Naive thymus-derived CD8-positive, alpha-beta T cell (primary cell): ENCODE measurements at regions not wholly inside any gene's neighbourhood (a gene's known extent, or its start where the extent isn't known, plus 50 kb on each side); places are given as distances from the start of the nearest gene placed in this dataset.
"Not testable (repeated sequence)": the region's sequence is repeated elsewhere in the genome, so short reads cannot be mapped to it uniquely, and the experiment has no call there.

Experiments
- ATAC-seq, 2 donors: fragments of 150-1000 bp; cut with Tn5 transposase in 1 of 2; sonication (Bioruptor Pico), chemical (Tn5 transposase) in 1 of 2; 1 replicate in 1 of 2; 2 replicates in 1 of 2; pipeline ENCODE4 v1.10.0; 2021; ENCODE audit warnings: mild to moderate bottlenecking in 2 of 2, moderate library complexity in 2 of 2
- POLR2A ChIA-PET: fragments of 350-600 bp; sonication (Branson Sonifier 250); formaldehyde crosslinking; loops from one replicate; lab custom pipeline; 2021; ENCODE audit warnings: antibody characterized with exemption; lab: Charles Lee
- DNase-seq, 10 donors: peaks; one replicate each; pipeline versions ENCODE4 v3.0.0 to v3.0.0-alpha.2; 2020 to 2022
- H3K27ac Mint-ChIP-seq, 10 donors: one replicate each; pipeline ENCODE4 v1.8.0; 2020 to 2022; ENCODE audit warnings: mild to moderate bottlenecking in 10 of 10, mixed read lengths in 10 of 10, moderate library complexity in 4 of 10, inconsistent platforms in 1 of 10
- H3K27me3 Mint-ChIP-seq, 5 donors: one replicate each; pipeline ENCODE4 v1.8.0; 2021 to 2022; ENCODE audit warnings: mixed read lengths in 5 of 5
- H3K36me3 Mint-ChIP-seq, 3 donors: one replicate each; pipeline ENCODE4 v1.8.0; 2020 to 2022; ENCODE audit warnings: mixed read lengths in 3 of 3, mild to moderate bottlenecking in 2 of 3, inconsistent platforms in 1 of 3
- H3K4me1 Mint-ChIP-seq, 4 donors: one replicate each; pipeline ENCODE4 v1.8.0; 2021 to 2022; ENCODE audit warnings: mixed read lengths in 4 of 4
- H3K4me3 Mint-ChIP-seq, 10 donors: one replicate each; pipeline ENCODE4 v1.8.0; 2020 to 2022; ENCODE audit warnings: mild to moderate bottlenecking in 10 of 10, mixed read lengths in 10 of 10, moderate library complexity in 6 of 10, inconsistent platforms in 1 of 10
- H3K9me3 Mint-ChIP-seq, 9 donors: one replicate each; pipeline ENCODE4 v1.8.0; 2020 to 2022; ENCODE audit warnings: mixed read lengths in 9 of 9, mild to moderate bottlenecking in 3 of 9, inconsistent platforms in 1 of 9, moderate library complexity in 1 of 9

DNA sequence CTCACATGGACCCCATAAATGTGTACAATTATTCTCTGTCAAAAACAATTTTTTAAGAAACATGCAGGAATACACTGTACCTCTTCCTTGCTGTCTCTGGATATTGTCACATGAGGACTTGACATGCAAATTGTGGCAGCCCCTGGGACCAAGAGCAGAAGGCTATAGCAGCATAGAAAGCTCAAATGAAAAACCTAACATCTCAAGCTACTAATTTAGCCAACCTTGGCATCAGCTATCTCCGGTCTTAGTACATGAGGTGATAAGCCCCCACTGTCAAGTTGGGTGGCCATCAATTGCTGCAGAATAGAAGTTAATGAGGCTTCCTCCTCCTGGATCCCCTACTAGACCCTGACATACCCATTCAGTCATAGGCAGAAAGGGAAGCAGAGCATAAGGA, 101.0 kb upstream of the CLEC6A start:
- H3K9me3 Mint-ChIP-seq = peaks cover 0 to 21% (median 3%) of the 10 kb centered on the region in 9 donors
- H3K36me3 Mint-ChIP-seq, H3K4me3 Mint-ChIP-seq, ATAC-seq, H3K4me1 Mint-ChIP-seq, H3K27ac Mint-ChIP-seq, POLR2A ChIA-PET, DNase-seq: not testable (repeated sequence)
- H3K27me3 Mint-ChIP-seq = peaks cover 10 to 21% (median 19%) of the 10 kb centered on the region in 5 donors

DNA sequence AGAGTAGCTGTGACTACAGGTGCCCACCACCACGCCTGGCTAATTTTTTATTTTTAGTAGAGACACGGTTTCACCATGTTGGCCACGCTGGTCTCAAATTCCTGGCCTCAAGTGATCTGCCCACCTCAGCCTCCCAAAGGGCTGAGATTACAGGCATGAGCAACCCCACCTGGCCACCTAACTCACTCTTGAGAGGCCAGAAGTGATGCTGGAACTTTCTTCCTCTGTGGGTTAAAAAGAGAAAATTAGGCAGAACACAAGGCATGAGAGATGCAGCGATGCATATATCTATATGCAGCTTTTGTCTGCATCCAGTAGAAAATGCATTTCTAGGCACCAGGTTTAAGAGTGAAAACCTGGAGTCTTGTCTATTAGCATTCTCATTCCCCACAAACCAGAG, 100.2 kb upstream of the CLEC6A start:
- H3K4me1 Mint-ChIP-seq, H3K36me3 Mint-ChIP-seq, DNase-seq, POLR2A ChIA-PET, H3K27ac Mint-ChIP-seq, ATAC-seq, H3K4me3 Mint-ChIP-seq: not testable (repeated sequence)
- Mint-ChIP-seq H3K27me3 (peaks cover 10 to 24% (median 19%) of the 10 kb centered on the region in 5 donors), H3K9me3 (peaks cover 0 to 20% (median 3%) of the 10 kb centered on the region in 9 donors)

DNA sequence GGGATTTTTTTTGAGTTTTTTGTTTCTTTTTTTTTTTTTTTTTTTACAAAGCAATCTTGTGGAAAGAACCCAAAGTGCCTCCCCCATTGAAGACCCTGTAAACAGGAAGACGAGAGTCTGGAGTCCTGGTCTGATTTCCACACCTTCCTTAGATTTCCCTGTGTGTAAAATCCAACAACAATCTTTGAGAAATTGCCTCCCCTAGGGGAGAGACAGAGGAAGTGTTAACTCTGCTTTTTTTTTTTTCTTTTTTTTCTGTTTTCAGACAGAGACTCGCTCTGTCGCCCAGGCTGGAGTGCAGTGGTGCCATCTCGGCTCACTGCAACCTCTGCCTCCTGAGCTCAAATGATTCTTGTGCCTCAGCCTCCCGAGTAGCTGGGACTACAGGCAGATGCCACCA, 82.0 kb upstream of the CLEC6A start:
- H3K27me3 Mint-ChIP-seq, H3K9me3 Mint-ChIP-seq, H3K27ac Mint-ChIP-seq, DNase-seq, H3K36me3 Mint-ChIP-seq, H3K4me3 Mint-ChIP-seq, ATAC-seq, POLR2A ChIA-PET, H3K4me1 Mint-ChIP-seq: not testable (repeated sequence)

DNA sequence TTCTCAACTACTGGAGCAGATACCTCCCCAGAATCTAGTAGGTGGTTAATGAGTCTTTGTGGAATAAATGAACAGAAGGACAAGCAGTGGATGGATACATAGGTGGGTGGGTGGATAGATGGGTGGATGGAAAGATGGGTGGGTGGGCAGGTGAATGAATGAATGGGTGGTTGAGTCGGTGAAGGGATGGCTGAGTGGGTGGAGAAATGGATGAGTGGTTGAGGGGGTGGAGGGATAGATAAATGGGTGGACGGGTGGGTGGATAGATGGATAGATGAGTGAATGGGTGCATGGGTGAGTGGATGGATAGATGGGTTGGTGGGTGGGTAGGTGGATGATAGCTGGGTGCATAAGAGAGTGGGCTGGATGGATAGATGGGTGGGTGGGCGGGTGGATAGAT, 80.6 kb upstream of the CLEC6A start:
- H3K4me3 Mint-ChIP-seq, H3K36me3 Mint-ChIP-seq, H3K27me3 Mint-ChIP-seq, H3K27ac Mint-ChIP-seq, H3K4me1 Mint-ChIP-seq, ATAC-seq, POLR2A ChIA-PET, DNase-seq, H3K9me3 Mint-ChIP-seq: not testable (repeated sequence)

DNA sequence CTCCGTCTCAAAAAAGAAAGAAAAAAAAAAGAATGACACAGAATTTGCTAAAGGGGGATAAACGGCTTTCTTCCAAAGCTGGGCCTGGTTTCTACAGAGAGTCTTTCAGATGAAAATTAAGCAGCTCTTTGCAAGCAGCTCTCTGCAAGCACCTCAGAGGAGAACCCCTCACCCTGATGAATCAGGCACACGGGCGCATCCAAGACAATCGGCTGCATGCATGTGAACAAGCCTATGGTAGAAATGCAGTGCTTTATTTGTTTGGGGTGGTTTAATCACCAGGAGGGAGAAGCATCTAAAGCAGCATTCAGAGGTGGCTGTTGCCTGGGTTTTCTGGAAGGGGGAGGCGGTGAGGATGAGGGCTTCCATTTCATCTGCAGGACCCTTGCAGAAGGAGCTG, 78.0 kb upstream of the CLEC6A start:
- H3K36me3 Mint-ChIP-seq, H3K9me3 Mint-ChIP-seq, DNase-seq: not testable (repeated sequence)

DNA sequence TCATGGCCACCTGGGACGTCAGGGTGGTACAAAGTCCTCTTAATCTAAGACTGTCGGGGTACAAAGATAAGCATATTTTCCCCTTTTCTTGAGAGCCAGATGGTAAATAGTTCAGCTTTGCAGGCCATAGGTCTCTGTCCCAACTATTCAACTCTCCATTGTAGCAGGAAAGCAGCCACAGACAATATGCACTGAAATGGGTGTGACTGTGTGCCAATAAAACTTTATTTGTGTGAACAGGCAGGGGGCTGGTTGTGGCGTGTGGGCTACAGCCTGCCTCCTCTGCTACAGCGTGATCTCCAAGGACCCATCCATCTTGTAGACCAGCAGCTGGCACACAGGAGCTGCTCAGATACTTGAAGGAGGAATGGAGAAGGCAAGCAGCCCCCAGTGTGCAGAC, 73.2 kb upstream of the CLEC6A start:
- ATAC-seq, H3K4me3 Mint-ChIP-seq, H3K36me3 Mint-ChIP-seq, H3K27ac Mint-ChIP-seq, DNase-seq, H3K9me3 Mint-ChIP-seq, H3K4me1 Mint-ChIP-seq, POLR2A ChIA-PET: not testable (repeated sequence)
- peaks cover 0 to 17% (median 12%) of the 10 kb centered on the region in 5 donors for H3K27me3 Mint-ChIP-seq

More for the DNA sequence above, 78.0 kb upstream of the CLEC6A start:
- ATAC-seq, H3K4me1 Mint-ChIP-seq, H3K4me3 Mint-ChIP-seq, POLR2A ChIA-PET, H3K27me3 Mint-ChIP-seq: not testable (repeated sequence)
- peak overlapping the region in 1 of 10 donors; percentile 58 for H3K27ac Mint-ChIP-seq

DNA sequence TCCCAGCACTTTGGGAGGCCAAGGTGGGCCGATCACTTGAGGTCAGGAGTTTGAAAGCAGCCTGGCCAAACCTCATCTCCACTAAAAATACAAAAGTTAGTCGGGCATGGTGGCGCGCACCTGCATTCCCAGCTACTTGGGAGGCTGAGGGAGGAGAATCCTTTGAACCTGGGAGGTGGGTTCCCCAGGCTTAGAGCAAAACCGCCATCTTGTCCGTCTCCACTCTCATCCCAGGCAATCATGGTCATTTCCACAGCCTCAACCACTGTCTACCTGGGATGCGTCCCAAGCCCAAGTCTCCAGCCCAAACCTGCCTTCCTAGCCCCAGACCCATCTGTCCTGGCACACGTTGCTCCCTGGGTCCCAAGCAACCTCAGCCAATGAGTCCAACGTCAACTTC, 71.1 kb upstream of the CLEC6A start:
- DNase-seq, H3K36me3 Mint-ChIP-seq, H3K4me1 Mint-ChIP-seq, H3K9me3 Mint-ChIP-seq, POLR2A ChIA-PET, ATAC-seq, H3K4me3 Mint-ChIP-seq: not testable (repeated sequence)
- H3K27me3 Mint-ChIP-seq = peaks cover 3 to 24% (median 15%) of the 10 kb centered on the region in 5 donors
- peak overlapping the region in 1 of 10 donors; percentile 36 for H3K27ac Mint-ChIP-seq

DNA sequence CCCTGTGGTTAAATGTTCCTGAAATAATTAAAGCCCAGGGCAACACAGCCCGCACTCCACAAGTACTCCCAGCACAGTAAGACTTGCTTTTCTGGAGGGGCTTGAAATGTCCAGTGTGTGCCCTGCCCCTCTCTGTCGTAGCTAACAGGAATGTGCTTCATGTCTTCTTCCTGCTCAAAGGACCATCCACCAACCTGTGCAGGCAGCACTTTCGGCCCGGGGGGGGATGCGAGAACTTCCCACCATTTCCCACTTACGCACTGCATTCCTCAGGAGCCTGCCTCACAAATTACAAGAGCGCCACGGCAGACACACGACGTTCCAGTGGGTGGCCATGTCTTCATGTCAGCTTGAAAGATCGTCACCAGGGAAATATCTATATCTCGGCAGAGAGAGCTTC, 70.3 kb upstream of the CLEC6A start:
- POLR2A ChIA-PET, DNase-seq, ATAC-seq, H3K36me3 Mint-ChIP-seq, H3K4me1 Mint-ChIP-seq, H3K9me3 Mint-ChIP-seq, H3K27ac Mint-ChIP-seq, H3K4me3 Mint-ChIP-seq: not testable (repeated sequence)
- peaks cover 3 to 25% (median 15%) of the 10 kb centered on the region in 5 donors for H3K27me3 Mint-ChIP-seq

DNA sequence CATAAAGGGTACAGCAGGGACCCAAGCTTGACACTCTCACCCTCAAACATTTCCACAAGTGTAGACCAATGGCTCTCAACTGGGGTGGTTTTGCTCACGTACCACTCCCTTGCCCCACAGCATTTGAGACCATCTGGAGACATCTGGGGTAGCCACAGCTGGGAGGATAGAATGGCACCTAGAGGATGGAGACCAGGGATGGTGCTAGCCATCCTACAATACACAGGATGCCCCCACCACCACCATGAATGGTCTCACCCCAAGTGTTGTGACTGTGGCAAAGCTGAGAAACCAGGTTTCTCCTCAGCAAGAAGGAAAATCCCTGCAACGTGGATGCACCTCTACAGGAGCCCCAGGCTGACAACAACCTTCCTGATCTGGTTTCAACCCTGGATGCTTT, 69.1 kb upstream of the CLEC6A start:
- H3K9me3 Mint-ChIP-seq, H3K4me3 Mint-ChIP-seq, DNase-seq, H3K36me3 Mint-ChIP-seq, H3K4me1 Mint-ChIP-seq, H3K27ac Mint-ChIP-seq, ATAC-seq, POLR2A ChIA-PET: not testable (repeated sequence)
- peaks cover 3 to 20% (median 10%) of the 10 kb centered on the region in 5 donors for H3K27me3 Mint-ChIP-seq

DNA sequence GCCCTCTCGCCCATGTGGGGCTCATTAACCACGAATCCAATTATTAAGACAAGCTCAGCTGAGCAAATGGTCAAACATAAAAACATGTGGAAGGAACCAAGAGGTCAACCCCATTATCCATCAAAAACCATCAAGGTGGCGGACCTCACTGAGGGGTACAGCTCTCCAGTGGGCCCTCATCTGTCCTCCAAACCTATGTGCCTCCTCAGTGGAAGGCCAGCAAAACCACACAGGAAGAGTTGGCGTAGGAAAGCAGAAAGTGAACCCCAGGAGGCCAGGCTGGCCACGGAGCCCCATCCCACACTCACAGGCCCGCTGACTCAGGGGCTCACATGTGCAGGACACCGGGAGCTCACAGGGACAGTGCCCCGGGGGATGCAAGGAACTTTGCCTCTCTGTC, 66.5 kb upstream of the CLEC6A start:
- ATAC-seq, H3K36me3 Mint-ChIP-seq, H3K4me1 Mint-ChIP-seq, DNase-seq, POLR2A ChIA-PET, H3K9me3 Mint-ChIP-seq: not testable (repeated sequence)
- Mint-ChIP-seq H3K4me3 (peak overlapping the region; percentile 50 to 75 (median 62)), H3K27ac (peak overlapping the region in 1 of 10 donors; percentile 48), H3K27me3 (peaks cover 4 to 33% (median 9%) of the 10 kb centered on the region in 5 donors)

DNA sequence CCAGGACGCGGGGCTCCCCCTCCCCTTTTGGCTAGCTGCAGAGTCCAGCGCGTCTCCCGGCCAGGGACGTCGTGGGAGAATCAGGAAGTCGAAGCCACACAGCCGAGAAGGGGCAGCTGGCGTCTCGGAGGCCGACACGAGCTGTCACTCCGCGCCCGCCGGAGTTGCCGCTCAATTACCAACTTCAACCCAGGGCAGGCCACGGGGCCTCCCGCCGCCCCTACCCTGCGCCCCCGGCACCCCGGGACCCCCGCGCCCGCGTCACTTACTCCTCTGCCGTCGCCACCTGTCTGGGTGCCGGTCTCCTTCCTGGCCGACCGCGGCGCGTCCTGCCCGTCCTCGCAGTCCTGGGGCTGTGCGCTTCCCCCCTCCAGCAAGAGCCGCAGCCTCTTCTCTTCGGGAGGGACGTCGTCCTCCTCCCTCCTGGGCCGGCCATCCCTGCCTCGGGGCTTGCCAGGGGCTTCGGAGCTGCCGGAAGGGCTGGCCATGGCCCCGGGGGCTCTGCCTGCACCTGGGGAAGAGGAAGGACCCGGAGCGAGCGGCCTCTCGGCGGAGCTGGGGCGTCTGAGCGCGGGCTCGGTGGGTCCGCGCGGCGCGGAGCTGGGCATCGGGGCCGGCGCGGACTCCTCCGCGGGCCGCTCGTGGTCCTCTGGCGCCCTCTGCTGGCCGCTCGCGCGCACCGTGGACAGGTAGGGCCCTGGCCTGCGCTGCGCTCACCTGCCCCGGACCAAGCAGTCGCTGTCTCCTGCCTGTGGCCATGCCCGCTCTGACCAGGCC, 65.6 kb upstream of the CLEC6A start:
- H3K27ac Mint-ChIP-seq = peak overlapping the region in 1 of 10 donors; percentile 48
- DNase-seq (peak in 8 of 10 donors; percentile 6 to 82 (median 73)), ATAC-seq (peak; percentile 55 to 77)
- H3K4me3 Mint-ChIP-seq = peak overlapping the region; percentile 36 to 75 (median 56)
- POLR2A ChIA-PET, H3K36me3 Mint-ChIP-seq, H3K4me1 Mint-ChIP-seq, H3K9me3 Mint-ChIP-seq: not testable (repeated sequence)
- peaks cover 3 to 27% (median 9%) of the 10 kb centered on the region in 5 donors for H3K27me3 Mint-ChIP-seq

DNA sequence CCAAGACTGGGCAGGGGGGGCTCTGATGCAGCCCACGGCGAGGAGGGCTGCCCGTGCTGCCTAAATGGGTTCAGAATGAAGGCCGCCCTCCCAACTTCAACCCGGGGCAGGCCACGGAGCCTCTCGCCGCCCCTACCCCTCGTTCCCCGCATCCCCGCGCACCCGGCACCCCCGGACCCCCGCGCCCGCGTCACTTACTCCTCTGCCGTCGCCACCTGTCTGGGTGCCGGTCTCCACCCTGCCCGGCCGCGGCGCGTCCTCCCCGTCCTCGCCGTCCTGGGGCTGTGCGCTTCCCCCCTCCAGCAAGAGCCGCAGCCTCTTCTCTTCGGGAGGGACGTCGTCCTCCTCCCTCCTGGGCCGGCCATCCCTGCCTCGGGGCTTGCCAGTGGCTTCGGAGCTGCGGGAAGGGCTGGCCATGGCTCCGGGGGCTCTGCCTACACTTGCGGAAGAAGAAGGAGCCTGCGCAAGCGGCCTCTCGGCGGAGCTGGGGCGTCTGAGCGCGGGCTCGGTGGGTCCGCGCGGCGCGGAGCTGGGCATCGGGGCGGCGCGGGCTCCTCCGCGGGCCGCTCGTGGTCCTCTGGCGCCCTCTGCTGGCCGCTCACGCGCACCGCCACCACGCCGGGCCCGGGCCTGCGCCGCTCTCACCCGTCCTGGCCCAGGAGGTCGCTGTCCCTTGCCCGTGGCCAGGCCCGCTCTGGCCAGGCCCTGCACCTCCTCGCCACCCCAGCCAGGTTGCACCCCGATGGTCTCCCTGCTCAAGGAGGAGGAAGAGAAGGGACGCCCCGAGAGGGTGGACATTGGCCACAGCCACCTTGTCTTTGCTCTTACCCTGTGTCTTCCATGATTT, 59.3 kb upstream of the CLEC6A start:
- DNase-seq (peak; percentile 36 to 74 (median 68)), ATAC-seq (peak; percentile 96 to 98)
- H3K9me3 Mint-ChIP-seq, POLR2A ChIA-PET, H3K4me1 Mint-ChIP-seq, H3K36me3 Mint-ChIP-seq: not testable (repeated sequence)
- peak overlapping the region in 1 of 10 donors; percentile 40 for H3K27ac Mint-ChIP-seq
- H3K27me3 Mint-ChIP-seq = peaks cover 9 to 37% (median 10%) of the 10 kb centered on the region in 5 donors
- H3K4me3 Mint-ChIP-seq = peak overlapping the region; percentile 32 to 80 (median 66)

DNA sequence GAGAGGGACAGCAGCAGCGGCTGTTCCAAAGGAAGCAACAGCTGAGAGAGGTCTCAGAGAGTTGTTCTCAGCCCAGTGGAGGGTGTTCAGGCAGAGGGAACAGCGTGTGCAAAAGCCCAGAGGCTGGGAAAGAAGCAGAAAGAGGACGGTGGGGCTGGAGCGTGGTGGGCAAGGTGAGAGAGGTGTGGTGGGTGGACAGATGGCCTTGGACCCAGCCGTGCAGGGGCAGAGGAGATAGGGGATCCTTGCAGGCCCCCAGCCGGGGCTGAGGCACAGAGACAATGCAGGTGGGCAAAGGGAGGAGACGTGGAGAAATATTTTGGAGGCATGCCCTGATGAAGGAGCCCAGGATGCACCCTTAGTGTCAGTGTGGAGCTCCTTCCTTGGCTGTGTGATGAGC, 58.4 kb upstream of the CLEC6A start:
- H3K27ac Mint-ChIP-seq, POLR2A ChIA-PET, H3K36me3 Mint-ChIP-seq, H3K9me3 Mint-ChIP-seq, ATAC-seq, DNase-seq, H3K4me1 Mint-ChIP-seq: not testable (repeated sequence)
- H3K27me3 Mint-ChIP-seq = peaks cover 8 to 31% (median 10%) of the 10 kb centered on the region in 5 donors
- peak overlapping the region in 2 of 10 donors; percentile 33 to 59 for H3K4me3 Mint-ChIP-seq
